Renal cortical epithelial cell (primary cell): ENCODE measurements at regions not wholly inside any gene's neighbourhood (a gene's known extent, or its start where the extent isn't known, plus 50 kb on each side); places are given as distances from the start of the nearest gene placed in this dataset.
"Not testable (repeated sequence)": the region's sequence is repeated elsewhere in the genome, so short reads cannot be mapped to it uniquely, and the experiment has no call there.

Experiments used
- DNase-seq: peaks from one replicate; pipeline ENCODE4 v3.0.0-alpha.2; 2011; ENCODE audit warnings: low read depth

GRCh38 chr4:103415801-103416200 lies 217.7 kb upstream of the CENPE start:
- DNase-seq, result peak; percentile 54

- not testable (repeated sequence) for DNase-seq
Measured at GRCh38 chr4:103412646-103413045, 214.5 kb upstream of the CENPE start.

GRCh38 chr4:103410386-103410785 lies 212.2 kb upstream of the CENPE start:
- no peak for DNase-seq

- no peak for DNase-seq
Measured at GRCh38 chr4:103405415-103405814, 207.3 kb upstream of the CENPE start.

GRCh38 chr4:103403619-103404018 lies 205.5 kb upstream of the CENPE start:
- DNase-seq, result no peak

- DNase-seq, result no peak
Measured at GRCh38 chr4:103402198-103402597, 204.1 kb upstream of the CENPE start.

GRCh38 chr4:103400405-103400804 lies 202.3 kb upstream of the CENPE start:
- DNase-seq, result peak; percentile 74

- no peak for DNase-seq
Measured at GRCh38 chr4:103397541-103397940, 199.4 kb upstream of the CENPE start.

GRCh38 chr4:103387508-103388011 lies 189.4 kb upstream of the CENPE start:
- not testable (repeated sequence) for DNase-seq

- DNase-seq, result not testable (repeated sequence)
Measured at GRCh38 chr4:103385565-103385964, 187.4 kb upstream of the CENPE start.

GRCh38 chr4:103375278-103375677 lies 177.1 kb upstream of the CENPE start:
- DNase-seq, result peak; percentile 11

GRCh38 chr4:103374758-103375157 lies 176.6 kb upstream of the CENPE start:
- DNase-seq, result no peak

GRCh38 chr4:103374306-103374705 lies 176.2 kb upstream of the CENPE start:
- DNase-seq, result no peak

- DNase-seq, result no peak
Measured at GRCh38 chr4:103372002-103372558, 173.9 kb upstream of the CENPE start.

- no peak for DNase-seq
Measured at GRCh38 chr4:103370336-103370735, 172.2 kb upstream of the CENPE start.

GRCh38 chr4:103365285-103365684 lies 167.1 kb upstream of the CENPE start:
- no peak for DNase-seq

GRCh38 chr4:103364083-103364482 lies 165.9 kb upstream of the CENPE start:
- DNase-seq, result no peak

GRCh38 chr4:103361926-103362325 lies 163.8 kb upstream of the CENPE start:
- DNase-seq, result no peak

GRCh38 chr4:103359900-103360299 lies 161.8 kb upstream of the CENPE start:
- DNase-seq, result no peak

GRCh38 chr4:103354006-103354405 lies 155.9 kb upstream of the CENPE start:
- DNase-seq, result no peak

- DNase-seq, result no peak
Measured at GRCh38 chr4:103329642-103330041, 131.5 kb upstream of the CENPE start.

- DNase-seq, result no peak
Measured at GRCh38 chr4:103324811-103325210, 126.7 kb upstream of the CENPE start.

- no peak for DNase-seq
Measured at GRCh38 chr4:103318327-103318726, 120.2 kb upstream of the CENPE start.

- DNase-seq, result no peak
Measured at GRCh38 chr4:103308248-103308561, 110.1 kb upstream of the CENPE start.
